ENCODE measurements at regions not wholly inside any gene's neighbourhood (a gene's known extent, or its start where the extent isn't known, plus 50 kb on each side); places are given as distances from the start of the nearest gene placed in this dataset.
A peak's percentile ranks its signal among the peaks of the same experiment; 100 is the strongest.
"Not testable (repeated sequence)": the region's sequence is repeated elsewhere in the genome, so short reads cannot be mapped to it uniquely, and the experiment has no call there.

- not testable (repeated sequence) for DNase-seq (ENCODE audit: low spot score)
Measured at GRCh38 chr9:41075671-41076070, 52.8 kb downstream of the FOXD4L6 start.

- peak; percentile 14 for DNase-seq (ENCODE audit: low spot score)
Measured at GRCh38 chr9:41074356-41074942, 54.0 kb downstream of the FOXD4L6 start.

GRCh38 chr9:41073471-41074243 is 54.8 kb downstream of the FOXD4L6 start:
- DNase-seq (ENCODE audit: low spot score): not testable (repeated sequence)

- DNase-seq (ENCODE audit: low spot score): not testable (repeated sequence)
Measured at GRCh38 chr9:41064125-41064795, 64.2 kb downstream of the FOXD4L6 start.

- DNase-seq (ENCODE audit: low spot score): not testable (repeated sequence)
Measured at GRCh38 chr9:41063243-41063642, 65.2 kb downstream of the FOXD4L6 start.

- not testable (repeated sequence) for DNase-seq (ENCODE audit: low spot score)
Measured at GRCh38 chr9:41059603-41060002, 68.9 kb downstream of the FOXD4L6 start.

GRCh38 chr9:41053666-41054363 is 74.7 kb downstream of the FOXD4L6 start:
- not testable (repeated sequence) for DNase-seq (ENCODE audit: low spot score)

- not testable (repeated sequence) for DNase-seq (ENCODE audit: low spot score)
Measured at GRCh38 chr9:41048672-41049071, 79.8 kb downstream of the FOXD4L6 start.

GRCh38 chr9:41047792-41048191 is 80.7 kb downstream of the FOXD4L6 start:
- DNase-seq (ENCODE audit: low spot score): not testable (repeated sequence)

- not testable (repeated sequence) for DNase-seq (ENCODE audit: low spot score)
Measured at GRCh38 chr9:41044930-41045329, 83.6 kb downstream of the FOXD4L6 start.

GRCh38 chr9:41043433-41043832 is 85.0 kb downstream of the FOXD4L6 start:
- not testable (repeated sequence) for DNase-seq (ENCODE audit: low spot score)

GRCh38 chr9:41042111-41042510 is 86.4 kb downstream of the FOXD4L6 start:
- not testable (repeated sequence) for DNase-seq (ENCODE audit: low spot score)

- DNase-seq (ENCODE audit: low spot score): not testable (repeated sequence)
Measured at GRCh38 chr9:41040705-41041342, 87.7 kb downstream of the FOXD4L6 start.

GRCh38 chr9:41035276-41035675 is 93.2 kb downstream of the FOXD4L6 start:
- DNase-seq (ENCODE audit: low spot score): not testable (repeated sequence)

- DNase-seq (ENCODE audit: low spot score): not testable (repeated sequence)
Measured at GRCh38 chr9:41034699-41035197, 93.7 kb downstream of the FOXD4L6 start.

GRCh38 chr9:41033877-41034276 is 94.6 kb downstream of the FOXD4L6 start:
- not testable (repeated sequence) for DNase-seq (ENCODE audit: low spot score)

- DNase-seq (ENCODE audit: low spot score): not testable (repeated sequence)
Measured at GRCh38 chr9:41033360-41033759, 95.1 kb downstream of the FOXD4L6 start.

GRCh38 chr9:41026912-41027676 is 101.4 kb downstream of the FOXD4L6 start:
- not testable (repeated sequence) for DNase-seq (ENCODE audit: low spot score)

GRCh38 chr9:41022365-41022764 is 106.1 kb downstream of the FOXD4L6 start:
- not testable (repeated sequence) for DNase-seq (ENCODE audit: low spot score)

- DNase-seq (ENCODE audit: low spot score): not testable (repeated sequence)
Measured at GRCh38 chr9:41019858-41020562, 108.5 kb downstream of the FOXD4L6 start.
